GM19395 (cell line): ENCODE measurements at regions not wholly inside any gene's neighbourhood (a gene's known extent, or its start where the extent isn't known, plus 50 kb on each side); places are given as distances from the start of the nearest gene placed in this dataset.
"Not testable (repeated sequence)": the region's sequence is repeated elsewhere in the genome, so short reads cannot be mapped to it uniquely, and the experiment has no call there.

Experiments
- ATAC-seq: cut with Tn5 transposase; IDR thresholded peaks from one replicate; pipeline ENCODE4 v1.9.1; 2021; ENCODE audit warnings: mild to moderate bottlenecking, moderate library complexity; ENCODE audit not compliant: unreplicated experiment

- no peak for ATAC-seq
Measured at GRCh38 chr3:20425138-20425537, 239.1 kb upstream of the SGO1 start.

GRCh38 chr3:20424086-20424485, 238.1 kb upstream of the SGO1 start:
- ATAC-seq, result no peak

- no peak for ATAC-seq
Measured at GRCh38 chr3:20422391-20422790, 236.4 kb upstream of the SGO1 start.

DNA sequence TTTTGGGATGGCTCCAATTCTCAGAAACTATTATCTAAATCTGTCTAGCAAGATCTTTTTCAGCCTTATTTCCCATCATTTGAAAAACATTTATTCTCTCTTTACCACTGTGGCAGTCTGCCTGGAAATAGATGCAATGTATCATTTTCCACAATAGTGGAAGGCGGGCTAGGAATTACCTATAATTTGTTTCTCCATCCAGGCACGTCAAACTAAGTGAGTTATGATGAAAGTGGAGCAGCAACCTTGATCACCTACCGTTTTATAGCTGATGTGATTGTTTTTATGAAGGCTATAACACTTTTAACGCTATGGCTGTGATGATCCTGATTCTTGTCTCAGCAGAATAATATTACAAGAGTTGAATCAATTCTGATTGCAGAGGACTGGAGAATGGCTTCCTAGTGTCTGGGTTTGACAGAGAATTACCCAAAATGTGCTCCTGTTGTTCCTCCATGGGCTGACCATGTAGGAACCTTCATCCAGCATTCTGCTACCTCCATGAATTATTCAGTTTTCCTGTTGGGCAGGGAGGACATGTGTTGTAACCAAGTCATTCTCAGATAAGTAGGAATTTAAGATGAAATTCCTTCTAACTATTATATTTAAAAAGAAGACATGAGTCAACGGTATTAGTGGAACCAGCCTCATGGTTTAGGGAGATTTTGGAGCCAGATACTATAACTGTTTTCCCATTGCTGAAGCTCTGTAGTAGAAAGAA, 231.5 kb upstream of the SGO1 start:
- no peak for ATAC-seq

- no peak for ATAC-seq
Measured at GRCh38 chr3:20406611-20407011, 220.6 kb upstream of the SGO1 start.

- ATAC-seq, result no peak
Measured at GRCh38 chr3:20405744-20406143, 219.7 kb upstream of the SGO1 start.

DNA sequence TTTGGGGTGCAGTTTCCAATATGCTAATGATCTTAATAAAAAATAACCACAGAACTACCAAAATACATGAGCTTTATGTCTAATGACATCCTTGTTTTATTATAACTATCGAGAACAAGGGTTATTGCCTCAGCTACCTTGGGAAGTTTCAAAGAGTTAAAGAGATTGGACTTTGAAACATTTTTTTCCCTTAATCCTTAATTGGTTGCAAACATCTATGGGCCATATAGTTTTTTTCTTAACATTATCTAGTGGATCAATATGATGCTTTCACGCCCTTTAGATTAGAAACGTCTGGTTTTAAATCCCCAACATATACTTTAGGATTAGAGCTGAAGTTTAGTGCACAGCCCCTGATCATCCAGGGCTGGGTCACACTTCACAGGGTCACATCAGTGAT, 219.2 kb upstream of the SGO1 start:
- ATAC-seq, result no peak

GRCh38 chr3:20404741-20405100, 218.7 kb upstream of the SGO1 start:
- ATAC-seq, result no peak

- ATAC-seq, result no peak
Measured at GRCh38 chr3:20403986-20404740, 218.2 kb upstream of the SGO1 start.

DNA sequence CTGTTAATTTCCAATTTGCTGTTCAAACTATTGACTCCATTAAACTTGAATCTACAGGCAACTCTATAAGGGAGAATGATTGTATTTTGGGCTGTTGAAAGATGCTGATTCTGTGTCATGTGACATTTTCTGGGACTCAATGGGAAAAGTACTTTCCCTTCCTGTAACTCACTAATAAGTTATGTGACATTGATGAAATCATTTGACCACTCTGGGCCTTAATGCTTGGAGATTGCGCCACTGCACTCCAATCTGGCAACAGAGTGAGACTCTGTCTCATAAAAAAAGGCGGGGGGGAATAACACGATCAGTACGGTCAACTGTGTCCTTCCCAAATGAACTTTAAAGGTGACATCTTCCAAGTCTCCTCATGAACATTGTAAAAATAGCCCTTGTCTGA, 215.2 kb upstream of the SGO1 start:
- no peak for ATAC-seq

GRCh38 chr3:20400686-20401085, 214.7 kb upstream of the SGO1 start:
- ATAC-seq, result no peak

GRCh38 chr3:20400281-20400680, 214.3 kb upstream of the SGO1 start:
- ATAC-seq, result no peak

GRCh38 chr3:20396335-20396734, 210.3 kb upstream of the SGO1 start:
- ATAC-seq, result no peak

DNA sequence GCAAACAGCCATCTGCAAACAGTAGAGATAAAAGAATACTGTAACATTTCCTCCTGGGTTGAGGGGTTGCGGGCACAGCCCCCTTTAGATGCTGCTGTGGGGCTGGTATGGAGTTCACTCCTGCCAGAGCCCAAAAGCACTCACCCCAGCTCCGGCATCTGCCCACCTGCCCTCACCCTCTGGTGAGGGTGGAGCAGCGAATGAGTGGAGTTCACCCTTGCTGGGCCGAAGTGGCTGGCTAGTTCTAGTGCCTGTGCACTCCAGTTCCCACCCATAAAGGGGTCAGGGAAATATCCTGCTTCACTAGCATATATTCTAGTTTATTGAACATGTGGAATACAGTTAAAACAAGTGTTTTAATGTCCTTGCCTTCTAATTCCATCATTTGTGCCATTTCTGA, 209.7 kb upstream of the SGO1 start:
- no peak for ATAC-seq

DNA sequence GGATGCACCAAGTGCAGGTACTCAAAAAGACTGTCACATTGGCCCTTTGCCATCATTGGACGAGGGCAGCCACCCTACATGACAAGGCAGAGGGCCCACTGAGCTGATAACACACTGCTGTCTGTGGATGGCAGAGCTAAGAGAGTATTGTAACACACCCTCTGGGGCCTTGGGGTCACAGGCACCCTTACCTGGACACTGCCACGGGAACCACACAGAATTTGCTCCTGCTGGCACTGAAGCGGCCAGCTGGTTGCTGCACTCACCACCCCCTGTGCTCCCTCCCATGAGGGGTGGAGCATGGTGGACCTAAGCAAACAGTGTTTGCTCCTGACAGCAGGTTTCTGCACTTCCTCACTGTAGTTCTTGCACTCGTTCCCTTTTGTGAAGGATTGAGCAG, 208.2 kb upstream of the SGO1 start:
- ATAC-seq, result no peak

DNA sequence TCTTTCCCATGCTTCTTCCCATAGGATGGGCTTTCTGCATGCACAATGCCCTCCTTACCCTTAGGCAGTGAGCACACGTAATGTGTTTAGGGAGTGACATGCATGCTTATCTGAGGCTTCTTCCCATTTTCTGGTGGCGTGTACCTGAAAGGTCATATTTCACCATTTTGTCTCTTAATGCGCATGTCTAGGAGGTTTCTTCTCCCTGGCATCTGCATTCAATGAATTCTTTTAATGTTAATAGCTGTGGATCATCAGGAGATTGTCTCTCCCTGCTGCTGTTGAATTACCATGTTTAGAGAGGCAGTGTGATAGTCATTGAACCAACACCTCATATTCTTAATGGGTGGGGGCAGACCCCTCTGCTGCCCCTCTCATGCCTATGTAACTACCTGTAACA, 205.6 kb upstream of the SGO1 start:
- no peak for ATAC-seq

- no peak for ATAC-seq
Measured at GRCh38 chr3:20388971-20389370, 203.0 kb upstream of the SGO1 start.

GRCh38 chr3:20380295-20380694, 194.3 kb upstream of the SGO1 start:
- ATAC-seq, result no peak

DNA sequence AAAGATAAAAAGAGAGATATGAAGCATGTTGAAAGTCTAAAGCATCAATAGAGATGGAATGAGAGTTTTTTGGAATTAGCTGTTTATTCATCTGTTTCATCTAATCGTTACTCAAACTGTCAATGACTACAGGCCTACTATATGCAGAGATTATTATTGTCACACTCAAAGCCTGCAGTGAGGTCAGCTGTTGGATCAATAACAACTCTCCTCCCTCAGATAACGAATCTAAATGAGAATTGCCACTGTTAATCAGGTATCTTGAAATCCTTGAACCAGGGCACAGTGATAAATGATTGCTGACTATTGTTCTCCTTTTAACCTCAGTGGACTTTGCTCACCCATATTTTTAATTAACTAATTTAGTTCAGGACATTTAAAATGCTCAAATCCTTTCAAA, 192.3 kb upstream of the SGO1 start:
- ATAC-seq, result no peak

DNA sequence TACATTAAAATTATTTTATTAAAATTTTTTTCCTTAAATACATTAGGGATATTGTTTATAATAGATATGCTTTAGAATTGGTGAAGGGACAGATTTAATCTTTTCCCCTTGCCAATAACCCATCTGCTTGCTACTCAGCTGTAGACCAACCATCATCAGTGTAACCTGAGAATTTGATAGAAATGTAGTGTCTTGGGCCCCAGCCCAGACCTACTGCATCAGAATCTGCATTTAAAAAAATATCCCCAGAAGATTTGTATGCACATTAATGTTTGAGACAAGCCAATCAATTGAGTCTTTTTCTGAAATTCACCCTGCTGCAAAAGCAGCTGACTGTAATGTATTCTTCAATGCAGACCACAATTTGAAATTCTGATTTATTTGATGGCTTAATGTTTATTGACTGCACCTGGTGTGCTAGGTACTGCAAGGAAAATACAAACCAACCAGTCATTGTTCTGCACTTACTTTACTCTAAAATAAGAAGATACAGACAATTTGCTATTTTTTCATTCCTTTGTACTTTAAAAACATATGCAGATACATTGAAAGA, 190.7 kb upstream of the SGO1 start:
- ATAC-seq, result no peak

GRCh38 chr3:20375302-20375701, 189.3 kb upstream of the SGO1 start:
- ATAC-seq, result no peak

DNA sequence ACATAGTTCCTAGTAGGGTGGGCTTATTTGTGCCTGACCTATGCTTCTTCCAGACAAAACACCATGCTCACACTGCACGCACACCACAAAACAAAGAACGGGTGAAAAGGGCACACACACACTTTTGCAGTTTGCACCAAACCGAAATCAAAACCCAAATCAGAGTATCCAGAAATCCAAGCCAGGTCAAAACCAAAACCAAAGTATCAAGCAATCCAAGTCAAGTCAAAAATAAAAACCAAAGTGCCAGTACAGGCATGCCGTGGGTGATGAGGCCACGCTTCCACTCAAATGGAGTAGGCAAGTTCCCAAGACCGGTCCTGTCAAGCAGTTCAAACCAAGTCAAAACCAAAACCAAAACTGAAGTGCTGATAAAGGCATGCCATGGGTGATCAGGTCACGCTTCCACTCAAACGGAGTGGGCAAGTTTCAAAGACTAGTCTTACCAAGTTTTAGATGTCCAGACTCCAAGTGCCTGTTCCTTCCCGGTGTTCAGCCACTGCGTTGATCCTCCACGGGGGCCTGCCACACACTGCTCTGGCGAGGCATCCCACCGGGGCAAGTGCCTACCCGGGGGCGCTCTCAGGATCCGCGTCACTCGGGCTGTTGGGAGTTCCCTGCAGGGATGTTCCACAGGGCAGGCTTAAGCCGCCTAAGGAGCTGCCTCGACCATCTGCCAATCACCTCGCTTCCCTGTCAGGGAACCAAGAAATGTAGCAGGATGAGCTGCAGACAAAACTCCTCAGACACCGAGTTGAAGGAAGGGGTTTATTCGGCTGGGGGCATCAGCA, 184.5 kb upstream of the SGO1 start:
- not testable (repeated sequence) for ATAC-seq
